Lung (tissue), 11 donors: ENCODE measurements at regions not wholly inside any gene's neighbourhood (a gene's known extent, or its start where the extent isn't known, plus 50 kb on each side); places are given as distances from the start of the nearest gene placed in this dataset.

Experiments used
- ATAC-seq: fragments of 200-7000 bp; cut with Tn5 transposase; one replicate; pipeline ENCODE4 v1.9.1; 2020; ENCODE audit warnings: moderate number of reproducible peaks; ENCODE audit not compliant: insufficient read depth, low FRiP score
- DNase-seq, 3 donors: peaks; one replicate each; pipeline ENCODE4 v3.0.0-alpha.2; 2013 to 2017
- H3K27ac ChIP-seq, 2 donors: one replicate each; pipeline ENCODE4 v1.5.1; 2013; ENCODE audit warnings: mild to moderate bottlenecking in 2 of 2, moderate library complexity in 2 of 2, control low read depth in 1 of 2, inconsistent platforms in 1 of 2, low read depth in 1 of 2, low read length in 1 of 2
- H3K27me3 ChIP-seq, 3 donors: one replicate each; pipeline ENCODE4 v1.5.1; 2013; ENCODE audit warnings: low read length in 2 of 3; ENCODE audit not compliant: control insufficient read depth in 3 of 3, insufficient read depth in 3 of 3
- H3K36me3 ChIP-seq, 4 donors: one replicate each; pipeline ENCODE4 v1.5.1; 2013; ENCODE audit warnings: low read length in 4 of 4, mild to moderate bottlenecking in 1 of 4, moderate library complexity in 1 of 4; ENCODE audit not compliant: control insufficient read depth in 4 of 4, insufficient read depth in 4 of 4
- H3K4me1 ChIP-seq, 5 donors: one replicate each; pipeline ENCODE4 v1.5.1; 2013; ENCODE audit warnings: low read length in 5 of 5, mild to moderate bottlenecking in 2 of 5, moderate library complexity in 1 of 5; ENCODE audit not compliant: control insufficient read depth in 5 of 5, insufficient read depth in 5 of 5
- H3K4me3 ChIP-seq: one replicate; pipeline ENCODE4 v1.5.1; 2013; ENCODE audit warnings: mild to moderate bottlenecking, control low read depth, moderate library complexity
- H3K9ac ChIP-seq, 2 donors: one replicate each; pipeline ENCODE4 v1.5.1; 2013; ENCODE audit warnings: low read length in 2 of 2, control low read depth in 1 of 2; ENCODE audit not compliant: insufficient read depth in 1 of 2
- H3K9me3 ChIP-seq, 4 donors: one replicate each; pipeline ENCODE4 v1.5.1; 2013; ENCODE audit warnings: low read length in 3 of 4, mild to moderate bottlenecking in 1 of 4, moderate library complexity in 1 of 4; ENCODE audit not compliant: control insufficient read depth in 4 of 4, insufficient read depth in 3 of 4
- CTCF ChIP-seq: IDR thresholded peaks from 2 replicates; pipeline ENCODE4 v1.5.1; 2012; ENCODE audit warnings: mild to moderate bottlenecking; ENCODE audit errors: control extremely low read depth, extremely low read depth
- WGBS, 2 donors: extraction: QIAGEN DNeasy Blood & Tissue Kit; methylation state at CpG; one replicate each; pipeline ENCODE4 v1.1.7; 2013; 5-methylcytosine and 5-hydroxymethylcytosine counted together
- donor health status: control.
- donor health status: control.
- donor health status: Bipolar disorder and iron deficiency.
- donor health status: healthy.
- donor health status: DM: yes; HTN: yes; CAD: no.

- H3K4me3 ChIP-seq: no peak overlapping the region
- no peaks in the 10 kb centered on the region for H3K27me3 ChIP-seq
- H3K27ac ChIP-seq: no peak overlapping the region
- WGBS, 2 donors: 86 to 91% methylated on average over 2 of the region's 2 CpGs
- H3K9me3 ChIP-seq: peaks cover 0 to 2% (median 0%) of the 10 kb centered on the region in 4 donors
- no peak for DNase-seq
- H3K36me3 ChIP-seq: no peaks in the 10 kb centered on the region
- no peak for TF ChIP-seq CTCF
- H3K9ac ChIP-seq: no peak overlapping the region
- no peaks in the 10 kb centered on the region for H3K4me1 ChIP-seq
- ATAC-seq: no peak
Measured at GRCh38 chr6:132215805-132216204, 185.5 kb downstream of the MOXD1 start.

- Histone ChIP-seq H3K9ac (no peak overlapping the region), H3K27ac (no peak overlapping the region), H3K9me3 (peaks cover 0 to 5% (median 1%) of the 10 kb centered on the region in 4 donors), H3K4me1 (no peaks in the 10 kb centered on the region), H3K36me3 (no peaks in the 10 kb centered on the region), H3K27me3 (no peaks in the 10 kb centered on the region), H3K4me3 (no peak overlapping the region)
- DNase-seq (no peak), ATAC-seq (no peak)
- WGBS, 2 donors: 54 to 68% methylated on average over 2 of the region's 2 CpGs
- no peak for TF ChIP-seq CTCF
Measured at GRCh38 chr6:132214716-132215115, 186.6 kb downstream of the MOXD1 start.

GRCh38 chr6:132213732-132214131 lies 187.5 kb downstream of the MOXD1 start:
- H3K4me3 ChIP-seq: no peak overlapping the region
- H3K9ac ChIP-seq: no peak overlapping the region
- no peaks in the 10 kb centered on the region for H3K27me3 ChIP-seq
- ATAC-seq: no peak
- H3K9me3 ChIP-seq: peaks cover 0 to 5% (median 1%) of the 10 kb centered on the region in 4 donors
- no peak for TF ChIP-seq CTCF
- no peaks in the 10 kb centered on the region for H3K4me1 ChIP-seq
- whole genome bisulfite sequencing, 2 donors: 45 to 76% methylated on average over 4 of the region's 4 CpGs
- no peak for DNase-seq
- no peaks in the 10 kb centered on the region for H3K36me3 ChIP-seq
- no peak overlapping the region for H3K27ac ChIP-seq

GRCh38 chr6:132213191-132213590 lies 188.1 kb downstream of the MOXD1 start:
- 73 to 75% methylated on average over 4 of the region's 4 CpGs for WGBS, 2 donors
- H3K4me1 ChIP-seq: no peaks in the 10 kb centered on the region
- no peaks in the 10 kb centered on the region for H3K27me3 ChIP-seq
- DNase-seq (no peak), ATAC-seq (no peak)
- H3K9me3 ChIP-seq: peaks cover 0 to 5% (median 1%) of the 10 kb centered on the region in 4 donors
- H3K27ac ChIP-seq: no peak overlapping the region
- H3K36me3 ChIP-seq: no peaks in the 10 kb centered on the region
- no peak overlapping the region for H3K4me3 ChIP-seq
- TF ChIP-seq CTCF: no peak
- H3K9ac ChIP-seq: no peak overlapping the region
